ENCODE measurements at regions not wholly inside any gene's neighbourhood (a gene's known extent, or its start where the extent isn't known, plus 50 kb on each side); places are given as distances from the start of the nearest gene placed in this dataset.

- DNase-seq (ENCODE audit: low spot score) = no peak
These were observed 198.5 kb upstream of the RARB start for GRCh38 chr3:25229586-25229985.

- no peak for DNase-seq (ENCODE audit: low spot score)
These were observed 193.0 kb upstream of the RARB start for GRCh38 chr3:25235031-25235430.

GRCh38 chr3:25235466-25235865 is 192.6 kb upstream of the RARB start:
- DNase-seq (ENCODE audit: low spot score) = no peak

- DNase-seq (ENCODE audit: low spot score) = no peak
These were observed 190.5 kb upstream of the RARB start for GRCh38 chr3:25237602-25238001.

- DNase-seq (ENCODE audit: low spot score) = no peak
These were observed 189.0 kb upstream of the RARB start for GRCh38 chr3:25239042-25239441.

GRCh38 chr3:25246913-25247312 is 181.2 kb upstream of the RARB start:
- no peak for DNase-seq (ENCODE audit: low spot score)

- DNase-seq (ENCODE audit: low spot score) = no peak
These were observed 175.8 kb upstream of the RARB start for GRCh38 chr3:25252291-25252690.

GRCh38 chr3:25257026-25257425 is 171.0 kb upstream of the RARB start:
- DNase-seq (ENCODE audit: low spot score) = no peak

GRCh38 chr3:25259871-25260270 is 168.2 kb upstream of the RARB start:
- no peak for DNase-seq (ENCODE audit: low spot score)

GRCh38 chr3:25262322-25262721 is 165.7 kb upstream of the RARB start:
- no peak for DNase-seq (ENCODE audit: low spot score)

GRCh38 chr3:25265284-25265683 is 162.8 kb upstream of the RARB start:
- DNase-seq (ENCODE audit: low spot score) = no peak

- no peak for DNase-seq (ENCODE audit: low spot score)
These were observed 161.4 kb upstream of the RARB start for GRCh38 chr3:25266677-25267076.

GRCh38 chr3:25272090-25272489 is 156.0 kb upstream of the RARB start:
- no peak for DNase-seq (ENCODE audit: low spot score)

GRCh38 chr3:25273582-25274171 is 154.4 kb upstream of the RARB start:
- no peak for DNase-seq (ENCODE audit: low spot score)

GRCh38 chr3:25277503-25277902 is 150.6 kb upstream of the RARB start:
- no peak for DNase-seq (ENCODE audit: low spot score)

- no peak for DNase-seq (ENCODE audit: low spot score)
These were observed 146.9 kb upstream of the RARB start for GRCh38 chr3:25281041-25281731.

GRCh38 chr3:25281732-25282126 is 146.3 kb upstream of the RARB start:
- DNase-seq (ENCODE audit: low spot score) = no peak

GRCh38 chr3:25283613-25284012 is 144.4 kb upstream of the RARB start:
- DNase-seq (ENCODE audit: low spot score) = no peak

- no peak for DNase-seq (ENCODE audit: low spot score)
These were observed 143.8 kb upstream of the RARB start for GRCh38 chr3:25284249-25284648.

- no peak for DNase-seq (ENCODE audit: low spot score)
These were observed 140.7 kb upstream of the RARB start for GRCh38 chr3:25287291-25287884.

- no peak for DNase-seq (ENCODE audit: low spot score)
These were observed 139.7 kb upstream of the RARB start for GRCh38 chr3:25288413-25288812.

GRCh38 chr3:25289156-25289555 is 138.9 kb upstream of the RARB start:
- no peak for DNase-seq (ENCODE audit: low spot score)

- no peak for DNase-seq (ENCODE audit: low spot score)
These were observed 138.4 kb upstream of the RARB start for GRCh38 chr3:25289663-25290062.

GRCh38 chr3:25291481-25291905 is 136.6 kb upstream of the RARB start:
- no peak for DNase-seq (ENCODE audit: low spot score)
